Forelimb muscle (tissue), 1 donor: ENCODE measurements at regions not wholly inside any gene's neighbourhood (a gene's known extent, or its start where the extent isn't known, plus 50 kb on each side); places are given as distances from the start of the nearest gene placed in this dataset.
"Not testable (repeated sequence)": the region's sequence is repeated elsewhere in the genome, so short reads cannot be mapped to it uniquely, and the experiment has no call there.

ENCODE experiments used
- DNase-seq: peaks from one replicate; pipeline ENCODE4 v3.0.0-alpha.2; 2013; ENCODE audit warnings: low read depth

GRCh38 chr11:42768576-42768975 is 543.2 kb upstream of the API5 start:
- no peak for DNase-seq

GRCh38 chr11:42770444-42771065 is 541.2 kb upstream of the API5 start:
- DNase-seq: peak; percentile 13

GRCh38 chr11:42772886-42773285 is 538.9 kb upstream of the API5 start:
- DNase-seq: no peak

- no peak for DNase-seq
These were observed 538.1 kb upstream of the API5 start for GRCh38 chr11:42773729-42774128.

- DNase-seq: no peak
These were observed 537.2 kb upstream of the API5 start for GRCh38 chr11:42774567-42774966.

- DNase-seq: no peak
These were observed 534.0 kb upstream of the API5 start for GRCh38 chr11:42777776-42778175.

- no peak for DNase-seq
These were observed 533.6 kb upstream of the API5 start for GRCh38 chr11:42778193-42778592.

- no peak for DNase-seq
These were observed 532.2 kb upstream of the API5 start for GRCh38 chr11:42779555-42779954.

- DNase-seq: no peak
These were observed 524.8 kb upstream of the API5 start for GRCh38 chr11:42786981-42787380.

- DNase-seq: not testable (repeated sequence)
These were observed 516.3 kb upstream of the API5 start for GRCh38 chr11:42795483-42795882.

- DNase-seq: no peak
These were observed 511.8 kb upstream of the API5 start for GRCh38 chr11:42800041-42800440.

- no peak for DNase-seq
These were observed 509.4 kb upstream of the API5 start for GRCh38 chr11:42802201-42802899.

- DNase-seq: no peak
These were observed 505.6 kb upstream of the API5 start for GRCh38 chr11:42806191-42806590.

- DNase-seq: no peak
These were observed 499.4 kb upstream of the API5 start for GRCh38 chr11:42812361-42812760.

- no peak for DNase-seq
These were observed 498.8 kb upstream of the API5 start for GRCh38 chr11:42812960-42813359.

- DNase-seq: no peak
These were observed 495.3 kb upstream of the API5 start for GRCh38 chr11:42816471-42816870.

- no peak for DNase-seq
These were observed 492.7 kb upstream of the API5 start for GRCh38 chr11:42819126-42819525.

- DNase-seq: not testable (repeated sequence)
These were observed 489.6 kb upstream of the API5 start for GRCh38 chr11:42822188-42822587.

- DNase-seq: no peak
These were observed 488.2 kb upstream of the API5 start for GRCh38 chr11:42823546-42823945.

GRCh38 chr11:42824067-42824466 is 487.7 kb upstream of the API5 start:
- no peak for DNase-seq

GRCh38 chr11:42825598-42825997 is 486.2 kb upstream of the API5 start:
- no peak for DNase-seq

- DNase-seq: no peak
These were observed 484.0 kb upstream of the API5 start for GRCh38 chr11:42827845-42828244.

GRCh38 chr11:42837994-42838393 is 473.8 kb upstream of the API5 start:
- DNase-seq: no peak
